Karpas-422 (cell line): ENCODE measurements at regions not wholly inside any gene's neighbourhood (a gene's known extent, or its start where the extent isn't known, plus 50 kb on each side); places are given as distances from the start of the nearest gene placed in this dataset.

Source experiments
- DNase-seq: peaks from one replicate; pipeline ENCODE4 v3.0.0-alpha.2; 2015
- H2AFZ ChIP-seq: fragments of 200-600 bp; sonication (generic); 2 replicates; pipeline ENCODE4 v1.6.1; 2014; ENCODE audit warnings: antibody characterized with exemption, low read length, mixed read lengths
- H3K27ac ChIP-seq: fragments of 200-600 bp; sonication (generic); 2 replicates; pipeline ENCODE4 v1.5.1; 2014; ENCODE audit warnings: mild to moderate bottlenecking, low read length, moderate library complexity
- H3K27me3 ChIP-seq: fragments of 200-600 bp; sonication (generic); 2 replicates; pipeline ENCODE4 v1.6.1; 2014; ENCODE audit warnings: low read length, mixed read lengths
- H3K36me3 ChIP-seq: fragments of 200-600 bp; sonication (generic); 2 replicates; pipeline ENCODE4 v1.6.1; 2014; ENCODE audit warnings: low read length, mixed read lengths; ENCODE audit not compliant: insufficient read depth
- H3K4me1 ChIP-seq: fragments of 200-600 bp; sonication (generic); 2 replicates; pipeline ENCODE4 v1.6.1; 2014; ENCODE audit warnings: mild to moderate bottlenecking, low read length, mixed read lengths
- H3K4me2 ChIP-seq: fragments of 200-600 bp; sonication (generic); 2 replicates; pipeline ENCODE4 v1.6.1; 2014; ENCODE audit warnings: low read length, low read depth, mild to moderate bottlenecking; ENCODE audit not compliant: poor library complexity, severe bottlenecking
- H3K4me3 ChIP-seq: fragments of 200-600 bp; sonication (generic); 2 replicates; pipeline ENCODE4 v1.5.1; 2014; ENCODE audit warnings: mild to moderate bottlenecking, antibody characterized with exemption, low read length, mixed read lengths
- H3K79me2 ChIP-seq: fragments of 200-600 bp; sonication (generic); 2 replicates; pipeline ENCODE4 v1.6.1; 2014; ENCODE audit warnings: mild to moderate bottlenecking, low read length, mixed read lengths
- H3K9ac ChIP-seq: fragments of 200-600 bp; sonication (generic); 2 replicates; pipeline ENCODE4 v1.6.0; 2014; ENCODE audit warnings: low read length
- H3K9me2 ChIP-seq: fragments of 200-600 bp; sonication (generic), shearing (Covaris generic); replicated peaks from 2 replicates; pipeline ENCODE4 v1.6.0; 2014; ENCODE audit warnings: mild to moderate bottlenecking, low read length, moderate library complexity; ENCODE audit not compliant: insufficient read depth
- H3K9me3 ChIP-seq: fragments of 300-700, 200-600 bp; sonication (generic); 2 replicates; pipeline ENCODE4 v1.6.1; 2014; ENCODE audit warnings: low read length, mixed read lengths
- H4K20me1 ChIP-seq: fragments of 200-600 bp; sonication (generic); 2 replicates; pipeline ENCODE4 v1.6.1; 2014; ENCODE audit warnings: mild to moderate bottlenecking, antibody characterized with exemption, low read length, low read depth; ENCODE audit not compliant: insufficient read depth

DNA sequence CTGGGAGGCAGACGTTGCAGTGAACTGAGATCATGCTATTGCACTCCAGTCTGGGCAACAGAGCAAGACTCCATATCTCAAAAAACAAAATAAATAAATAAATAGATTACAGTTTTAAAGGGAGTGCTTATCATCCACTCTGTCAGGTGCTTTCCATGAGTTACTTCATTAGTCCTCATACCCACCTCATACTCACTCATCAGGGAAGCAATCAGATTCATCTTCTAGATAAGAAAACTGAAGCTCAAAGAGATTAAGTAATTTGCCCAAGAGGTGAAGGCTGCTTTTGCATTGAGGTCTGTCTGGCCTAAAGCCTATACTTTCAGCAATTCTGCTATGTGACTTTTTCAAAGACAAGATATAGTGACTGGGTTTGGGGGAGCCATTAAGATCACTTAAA, 101.0 kb downstream of the RASSF10 start:
- Histone ChIP-seq H3K36me3 (no peaks in the 10 kb centered on the region), H3K4me3 (no peak overlapping the region), H3K79me2 (no peaks in the 10 kb centered on the region), H3K4me2 (no peak overlapping the region), H4K20me1 (no peaks in the 10 kb centered on the region), H2AFZ (no peak overlapping the region), H3K9me2 (no peaks in the 10 kb centered on the region), H3K27me3 (no peaks in the 10 kb centered on the region; the same call in 1 of the 2 replicates), H3K4me1 (no peaks in the 10 kb centered on the region), H3K27ac (no peak overlapping the region), H3K9ac (no peak overlapping the region), H3K9me3 (no peaks in the 10 kb centered on the region)
- DNase-seq, result no peak

DNA sequence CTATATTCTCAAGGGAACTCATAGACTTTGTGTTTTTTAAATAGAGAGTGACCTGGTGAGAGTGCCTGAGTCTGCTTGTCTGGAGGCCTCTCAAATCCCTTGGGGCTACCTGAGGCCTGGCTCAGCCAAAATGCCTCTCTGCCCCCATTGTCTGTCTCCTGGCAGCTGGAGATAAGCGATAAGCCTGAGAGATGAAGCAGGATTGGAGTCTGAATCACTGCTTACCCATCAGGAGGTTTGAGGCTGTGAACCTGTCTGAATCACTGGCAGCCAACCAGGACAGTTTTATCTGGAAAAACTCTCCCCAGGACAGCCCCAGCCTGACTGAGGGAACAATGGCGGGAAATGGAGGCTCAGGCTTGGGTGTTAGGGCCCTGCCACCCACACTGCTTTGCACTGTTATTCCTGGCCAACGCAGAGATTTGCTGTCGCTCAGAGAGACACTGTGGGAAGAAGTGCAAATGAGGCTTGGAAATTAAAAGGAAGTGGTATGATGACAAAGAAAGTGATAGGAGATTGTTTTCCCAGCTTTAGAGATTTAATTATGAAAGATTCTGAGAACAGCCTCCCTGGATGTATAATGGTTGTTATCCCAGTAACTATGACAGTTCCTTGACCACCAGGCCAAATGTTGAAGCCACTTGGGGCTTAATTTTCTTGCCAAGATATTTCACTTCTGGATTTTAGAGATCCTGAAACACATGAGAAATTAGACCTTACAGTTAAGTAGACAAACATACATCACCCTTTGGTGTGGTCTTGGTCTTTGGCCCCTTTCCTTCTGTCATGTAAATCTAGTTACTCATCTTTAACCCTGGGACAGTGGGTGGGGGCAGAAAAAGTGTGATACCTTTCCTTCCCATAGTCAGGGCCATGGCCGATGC, 102.1 kb downstream of the RASSF10 start:
- H2AFZ ChIP-seq, result no peak overlapping the region
- no peak overlapping the region for H3K4me3 ChIP-seq
- H4K20me1 ChIP-seq, result no peaks in the 10 kb centered on the region
- no peaks in the 10 kb centered on the region for H3K79me2 ChIP-seq
- H3K27me3 ChIP-seq, result no peaks in the 10 kb centered on the region; the same call in 1 of the 2 replicates
- DNase-seq, result no peak
- no peak overlapping the region for H3K27ac ChIP-seq
- no peaks in the 10 kb centered on the region for H3K9me3 ChIP-seq
- H3K9me2 ChIP-seq, result no peaks in the 10 kb centered on the region
- H3K4me1 ChIP-seq, result no peaks in the 10 kb centered on the region
- H3K36me3 ChIP-seq, result no peaks in the 10 kb centered on the region
- no peak overlapping the region for H3K4me2 ChIP-seq
- H3K9ac ChIP-seq, result no peak overlapping the region

DNA sequence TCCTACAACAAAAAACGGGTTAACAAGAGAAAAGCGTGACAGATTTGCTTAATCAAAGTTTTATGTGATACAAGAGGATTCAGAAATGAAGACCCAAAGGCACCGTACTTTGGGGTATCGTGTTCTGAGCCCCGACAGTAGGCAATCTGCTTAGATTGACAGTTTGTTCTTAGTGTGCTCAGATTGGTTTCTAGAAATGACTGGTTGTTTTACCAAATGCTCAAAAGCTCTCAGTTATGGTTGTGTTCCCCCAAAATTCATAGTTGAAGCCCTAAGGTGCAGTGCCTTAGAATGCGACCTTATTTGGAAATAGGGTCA, 102.7 kb downstream of the RASSF10 start:
- H3K4me2 ChIP-seq, result no peak overlapping the region
- DNase-seq, result no peak
- H3K36me3 ChIP-seq, result no peaks in the 10 kb centered on the region
- no peaks in the 10 kb centered on the region for H3K4me1 ChIP-seq
- no peaks in the 10 kb centered on the region; the same call in 1 of the 2 replicates for H3K27me3 ChIP-seq
- H3K9me3 ChIP-seq, result no peaks in the 10 kb centered on the region
- no peaks in the 10 kb centered on the region for H3K79me2 ChIP-seq
- no peaks in the 10 kb centered on the region for H4K20me1 ChIP-seq
- H3K9ac ChIP-seq, result no peak overlapping the region
- H2AFZ ChIP-seq, result no peak overlapping the region
- no peak overlapping the region for H3K27ac ChIP-seq
- H3K4me3 ChIP-seq, result no peak overlapping the region
- no peaks in the 10 kb centered on the region for H3K9me2 ChIP-seq

DNA sequence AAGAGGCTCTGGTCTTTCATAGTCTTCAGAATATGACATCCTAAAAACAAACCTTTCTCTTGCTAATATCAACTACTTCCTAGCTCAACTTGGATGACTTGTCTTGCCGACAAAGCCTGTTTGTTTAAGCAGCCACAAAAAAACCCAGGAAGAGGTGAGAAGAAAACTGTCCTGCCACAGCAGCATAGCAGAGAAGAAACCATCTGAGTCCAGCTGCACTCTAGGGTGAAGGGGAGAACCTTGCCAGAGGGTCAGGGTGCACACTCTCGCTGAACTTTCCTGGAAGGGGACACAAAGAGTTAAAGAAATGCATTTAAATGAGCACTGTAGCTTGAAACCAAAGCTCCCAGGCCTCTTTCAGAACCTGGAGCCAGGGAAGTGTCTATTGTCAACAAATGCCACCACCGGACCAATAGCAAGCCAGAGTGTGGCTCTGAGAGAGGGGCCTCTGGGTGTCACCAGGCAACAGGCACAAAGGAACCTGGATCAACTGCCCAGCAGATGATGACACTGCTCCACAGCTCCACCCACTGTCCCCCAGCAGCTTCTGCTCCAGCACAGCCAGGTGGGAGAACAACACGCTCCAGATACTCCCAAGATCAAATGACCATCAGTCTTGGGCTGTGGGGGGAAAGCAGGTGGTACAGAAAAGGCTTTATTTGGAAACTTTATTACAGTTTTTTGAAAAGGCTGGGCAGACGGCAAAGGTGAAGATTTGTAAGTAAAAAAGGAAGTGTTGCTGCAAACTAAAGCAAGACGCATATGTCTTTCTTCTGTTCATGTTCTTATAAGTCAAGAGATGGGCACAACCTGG, 105.7 kb downstream of the RASSF10 start:
- Histone ChIP-seq H3K4me1 (no peaks in the 10 kb centered on the region), H4K20me1 (no peaks in the 10 kb centered on the region), H3K9me3 (no peaks in the 10 kb centered on the region), H3K79me2 (no peaks in the 10 kb centered on the region), H3K36me3 (no peaks in the 10 kb centered on the region), H3K4me2 (no peak overlapping the region), H3K27ac (no peak overlapping the region), H3K4me3 (no peak overlapping the region), H2AFZ (no peak overlapping the region), H3K9me2 (no peaks in the 10 kb centered on the region), H3K9ac (no peak overlapping the region), H3K27me3 (no peaks in the 10 kb centered on the region)
- DNase-seq, result peak; percentile 41

DNA sequence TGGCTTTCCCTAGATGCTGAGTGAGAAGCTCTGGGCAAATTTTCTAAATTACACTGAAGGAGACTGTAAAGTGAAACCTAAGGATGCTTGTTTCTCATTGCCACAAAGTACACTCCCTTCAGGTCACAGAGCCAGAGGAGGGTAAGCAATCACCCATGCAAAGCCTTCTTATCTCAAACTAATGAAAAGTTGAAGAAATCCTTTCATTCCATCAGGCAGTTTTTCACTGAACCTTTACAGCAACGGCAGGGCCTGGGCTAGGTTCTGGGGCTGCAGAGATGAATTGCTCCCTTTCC, 106.2 kb downstream of the RASSF10 start:
- no peaks in the 10 kb centered on the region for H3K27me3 ChIP-seq
- no peaks in the 10 kb centered on the region for H3K79me2 ChIP-seq
- H3K9me3 ChIP-seq, result no peaks in the 10 kb centered on the region
- H3K9ac ChIP-seq, result no peak overlapping the region
- H3K4me2 ChIP-seq, result no peak overlapping the region
- DNase-seq, result no peak
- no peaks in the 10 kb centered on the region for H3K36me3 ChIP-seq
- no peaks in the 10 kb centered on the region for H3K9me2 ChIP-seq
- H2AFZ ChIP-seq, result no peak overlapping the region
- no peaks in the 10 kb centered on the region for H3K4me1 ChIP-seq
- H3K4me3 ChIP-seq, result no peak overlapping the region
- H4K20me1 ChIP-seq, result no peaks in the 10 kb centered on the region
- no peak overlapping the region for H3K27ac ChIP-seq

DNA sequence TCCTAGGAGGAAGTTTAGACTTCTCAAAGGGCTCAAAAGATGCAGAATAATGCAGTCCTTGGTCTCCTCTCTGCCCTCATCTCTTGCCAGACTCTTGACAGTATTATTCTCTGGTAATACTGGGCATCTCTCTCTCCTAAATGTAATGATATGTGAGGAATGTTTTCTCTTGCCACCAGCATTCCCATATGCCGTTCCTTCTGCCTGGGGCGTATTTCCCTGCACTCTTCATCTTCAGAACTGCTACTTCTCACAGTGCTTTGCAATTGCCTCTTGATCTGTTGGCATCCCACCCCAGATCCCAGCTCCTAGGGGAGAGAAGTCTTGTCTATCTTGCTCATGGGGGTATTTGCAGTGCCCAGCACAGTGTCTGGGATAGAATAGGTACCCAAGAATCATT, 107.4 kb downstream of the RASSF10 start:
- H3K79me2 ChIP-seq, result no peaks in the 10 kb centered on the region
- H3K36me3 ChIP-seq, result no peaks in the 10 kb centered on the region
- H3K9ac ChIP-seq, result no peak overlapping the region
- H3K9me3 ChIP-seq, result no peaks in the 10 kb centered on the region
- H3K9me2 ChIP-seq, result no peaks in the 10 kb centered on the region
- no peak for DNase-seq
- H3K4me2 ChIP-seq, result no peak overlapping the region
- no peak overlapping the region for H2AFZ ChIP-seq
- H3K4me3 ChIP-seq, result no peak overlapping the region
- H4K20me1 ChIP-seq, result no peaks in the 10 kb centered on the region
- no peak overlapping the region for H3K27ac ChIP-seq
- H3K27me3 ChIP-seq, result no peaks in the 10 kb centered on the region
- H3K4me1 ChIP-seq, result no peaks in the 10 kb centered on the region

DNA sequence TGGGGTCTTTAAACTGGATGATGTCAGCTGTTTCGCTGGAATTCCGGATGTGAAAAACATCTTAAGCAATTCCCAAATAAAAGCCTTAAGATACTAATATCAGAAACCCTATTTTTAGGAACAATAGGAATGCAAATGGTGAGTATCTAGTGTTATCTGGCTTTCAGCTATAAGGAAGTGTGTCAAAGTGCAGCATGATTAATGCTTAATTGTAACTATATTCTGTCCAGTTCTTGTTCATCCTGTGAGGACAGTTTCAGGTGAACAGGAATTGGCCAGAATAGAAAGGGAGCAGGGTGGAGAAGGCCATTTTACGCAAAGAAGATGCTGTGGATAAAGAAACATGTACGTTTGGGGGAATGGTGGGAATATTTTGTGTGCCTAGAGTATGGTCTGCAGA, 108.2 kb downstream of the RASSF10 start:
- H2AFZ ChIP-seq, result no peak overlapping the region
- no peaks in the 10 kb centered on the region for H3K27me3 ChIP-seq
- no peaks in the 10 kb centered on the region for H3K79me2 ChIP-seq
- no peaks in the 10 kb centered on the region for H3K9me3 ChIP-seq
- no peak overlapping the region for H3K27ac ChIP-seq
- H3K4me3 ChIP-seq, result no peak overlapping the region
- no peaks in the 10 kb centered on the region for H4K20me1 ChIP-seq
- no peaks in the 10 kb centered on the region for H3K9me2 ChIP-seq
- H3K4me1 ChIP-seq, result no peaks in the 10 kb centered on the region
- no peak overlapping the region for H3K9ac ChIP-seq
- H3K36me3 ChIP-seq, result no peaks in the 10 kb centered on the region
- H3K4me2 ChIP-seq, result no peak overlapping the region
- no peak for DNase-seq

DNA sequence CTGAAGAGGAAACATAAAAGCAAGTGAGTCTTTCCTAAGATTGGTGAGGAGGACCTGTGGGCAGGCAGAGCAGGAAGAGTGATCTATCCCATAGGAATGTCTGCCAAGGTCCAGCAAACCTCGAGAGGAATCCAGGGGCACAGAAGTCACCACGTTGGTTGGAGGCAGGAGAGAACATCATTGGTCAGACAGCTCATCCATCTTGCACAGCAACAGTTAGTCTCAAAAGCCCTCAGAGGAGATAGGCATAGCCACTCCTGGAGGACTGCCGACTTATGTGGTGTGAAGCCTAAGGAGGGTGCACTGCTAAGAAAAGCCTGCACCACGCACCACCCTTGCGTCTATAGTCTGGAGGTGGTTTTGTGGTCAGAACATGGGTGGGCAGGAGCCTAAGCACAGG, 109.1 kb downstream of the RASSF10 start:
- H3K79me2 ChIP-seq, result no peaks in the 10 kb centered on the region
- H3K4me2 ChIP-seq, result no peak overlapping the region
- no peak overlapping the region for H2AFZ ChIP-seq
- no peak overlapping the region for H3K4me3 ChIP-seq
- H3K9me2 ChIP-seq, result no peaks in the 10 kb centered on the region
- no peaks in the 10 kb centered on the region for H3K9me3 ChIP-seq
- no peak overlapping the region for H3K27ac ChIP-seq
- H3K4me1 ChIP-seq, result no peaks in the 10 kb centered on the region
- no peaks in the 10 kb centered on the region for H3K27me3 ChIP-seq
- DNase-seq, result no peak
- no peaks in the 10 kb centered on the region for H4K20me1 ChIP-seq
- H3K36me3 ChIP-seq, result no peaks in the 10 kb centered on the region
- no peak overlapping the region for H3K9ac ChIP-seq
